GM18520 (cell line): ENCODE measurements at regions not wholly inside any gene's neighbourhood (a gene's known extent, or its start where the extent isn't known, plus 50 kb on each side); places are given as distances from the start of the nearest gene placed in this dataset.
"Not testable (repeated sequence)": the region's sequence is repeated elsewhere in the genome, so short reads cannot be mapped to it uniquely, and the experiment has no call there.

Experiments used
- ATAC-seq: cut with Tn5 transposase; IDR thresholded peaks from one replicate; pipeline ENCODE4 v1.9.1; 2021; ENCODE audit not compliant: unreplicated experiment

- ATAC-seq = no peak
These were observed 395.4 kb upstream of the TCF4 start for GRCh38 chr18:55983433-55983832.

DNA sequence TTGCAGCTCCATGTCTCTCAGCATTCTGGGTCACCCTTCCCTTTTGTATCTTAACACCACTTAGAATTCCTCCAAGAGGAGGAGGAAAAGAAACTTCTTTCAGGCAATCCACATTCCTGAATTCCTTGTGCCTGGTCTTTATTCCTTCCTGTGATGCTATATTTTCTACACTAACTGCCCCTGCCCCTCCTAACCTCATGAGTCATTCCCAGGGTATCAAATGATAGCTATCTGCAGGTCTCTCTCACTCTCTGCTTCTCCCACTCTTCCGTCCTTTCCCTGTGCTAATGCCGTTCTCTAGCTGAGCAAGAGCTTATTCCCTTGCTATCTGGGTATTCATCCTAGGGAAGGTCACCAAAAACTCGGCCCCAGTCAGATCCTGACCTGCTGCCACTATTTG, 395.0 kb upstream of the TCF4 start:
- ATAC-seq = no peak

- no peak for ATAC-seq
These were observed 393.9 kb upstream of the TCF4 start for GRCh38 chr18:55981712-55982475.

DNA sequence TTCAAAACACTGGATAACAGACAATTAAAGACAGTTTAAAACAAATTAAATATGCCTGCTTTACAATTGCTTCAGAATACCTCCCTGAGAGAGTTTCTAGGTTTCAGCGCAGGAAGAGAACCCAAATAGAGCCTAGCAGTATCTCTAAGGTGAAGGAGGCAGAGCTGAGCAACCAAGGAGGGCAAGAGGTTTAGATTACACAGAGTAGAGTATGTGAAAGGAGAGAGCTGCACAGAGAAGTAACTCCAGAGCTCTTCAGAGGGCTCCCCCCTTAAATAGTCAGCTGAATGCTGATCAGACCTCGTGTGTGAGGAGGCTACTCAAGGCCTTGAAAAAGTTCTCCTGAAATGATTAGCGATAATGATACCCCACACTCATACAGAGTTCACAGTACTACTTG, 386.5 kb upstream of the TCF4 start:
- ATAC-seq = no peak

DNA sequence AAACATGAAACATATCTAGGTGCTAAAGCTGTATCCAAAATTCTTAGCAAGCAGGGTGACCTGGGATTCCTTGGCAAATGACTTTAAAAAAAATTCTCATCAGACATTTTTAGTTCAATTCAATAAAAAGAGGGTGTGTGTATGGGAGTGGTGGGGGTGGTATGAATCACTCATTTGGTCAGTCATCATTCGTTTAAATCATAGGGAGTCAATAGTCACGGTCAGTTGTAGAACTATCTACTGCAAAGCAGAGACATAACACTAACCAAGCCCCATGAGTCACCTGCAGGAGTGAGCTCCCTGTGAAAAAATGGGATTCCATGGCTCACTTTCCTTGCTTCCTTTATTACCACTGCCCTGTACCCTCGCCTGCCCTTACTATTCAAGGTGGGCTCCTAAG, 380.6 kb upstream of the TCF4 start:
- no peak for ATAC-seq

GRCh38 chr18:55967019-55967418, 379.0 kb upstream of the TCF4 start:
- ATAC-seq = no peak

DNA sequence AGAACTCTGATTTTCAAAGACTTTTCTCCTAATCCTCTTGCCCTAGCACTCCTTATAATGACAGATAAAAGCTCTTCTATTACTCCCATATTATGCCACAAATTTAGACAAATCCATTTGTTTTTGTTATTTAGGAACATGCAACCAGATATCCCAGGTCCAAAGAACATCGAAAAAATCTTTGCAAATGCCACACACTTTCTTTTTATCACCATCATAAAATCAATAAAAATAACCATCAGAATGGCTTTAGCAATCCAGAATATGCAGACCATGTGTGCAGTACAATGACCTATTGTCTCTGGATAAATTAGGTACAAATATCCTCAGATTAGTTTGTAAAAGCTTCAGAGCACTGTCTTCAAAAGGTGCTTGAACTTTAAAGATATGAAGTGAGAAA, 376.2 kb upstream of the TCF4 start:
- no peak for ATAC-seq

- ATAC-seq = no peak
These were observed 365.3 kb upstream of the TCF4 start for GRCh38 chr18:55953326-55953725.

GRCh38 chr18:55951738-55952137, 363.7 kb upstream of the TCF4 start:
- not testable (repeated sequence) for ATAC-seq

DNA sequence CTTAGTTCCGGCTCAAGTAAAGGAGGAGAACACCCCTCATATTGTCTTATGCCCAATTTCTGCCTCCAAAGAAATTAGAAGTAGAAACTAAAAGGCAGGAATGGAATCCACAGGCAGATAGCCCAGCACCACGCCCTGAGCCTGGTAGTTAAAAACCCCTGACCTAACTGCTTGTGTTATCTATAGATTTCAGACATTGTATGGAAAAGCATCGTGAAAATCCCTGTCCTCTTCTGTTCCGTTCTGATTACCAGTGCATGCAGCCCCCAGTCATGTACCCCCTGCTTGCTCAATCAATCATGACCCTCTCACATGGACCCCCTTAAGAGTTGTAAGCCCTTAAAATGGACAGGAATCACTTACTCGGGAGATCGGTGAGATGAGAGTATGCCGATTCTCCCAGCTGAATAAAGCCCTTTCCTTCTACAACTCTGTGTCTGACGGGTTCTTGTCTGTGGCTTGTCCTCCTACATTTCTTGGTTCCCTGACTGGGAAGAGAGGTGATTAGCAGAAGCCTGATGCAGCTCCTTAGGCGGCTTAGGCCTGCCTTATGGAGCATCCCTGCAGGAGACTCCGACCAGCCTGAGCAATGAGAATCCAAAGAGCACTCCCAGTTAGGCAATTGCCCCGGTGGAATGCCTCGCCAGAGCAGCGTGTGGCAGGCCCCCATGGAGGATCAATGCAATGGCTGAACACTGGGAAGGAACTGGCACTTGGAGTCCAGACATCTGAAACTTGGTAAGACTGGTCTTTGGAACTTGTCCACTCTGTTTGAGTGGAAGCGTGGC, 362.6 kb upstream of the TCF4 start:
- ATAC-seq = no peak

DNA sequence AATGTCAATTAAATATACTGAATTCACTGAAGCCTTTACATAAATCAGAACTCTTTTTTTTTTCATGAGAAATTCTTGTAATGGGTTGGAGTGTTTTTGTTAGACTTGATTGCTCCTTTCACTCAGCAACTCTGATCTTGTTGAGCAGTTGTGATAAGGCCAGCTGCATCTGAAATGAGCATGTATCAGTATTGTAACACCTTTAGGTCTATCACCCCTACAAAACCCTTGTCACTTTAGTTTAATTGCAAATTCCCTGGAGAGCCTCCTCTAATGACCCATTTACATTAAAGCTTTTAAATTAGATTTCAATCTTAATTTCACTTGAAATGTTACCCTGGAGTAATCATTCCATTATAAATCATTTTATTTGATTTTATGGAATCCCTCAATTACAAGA, 346.8 kb upstream of the TCF4 start:
- ATAC-seq = no peak

DNA sequence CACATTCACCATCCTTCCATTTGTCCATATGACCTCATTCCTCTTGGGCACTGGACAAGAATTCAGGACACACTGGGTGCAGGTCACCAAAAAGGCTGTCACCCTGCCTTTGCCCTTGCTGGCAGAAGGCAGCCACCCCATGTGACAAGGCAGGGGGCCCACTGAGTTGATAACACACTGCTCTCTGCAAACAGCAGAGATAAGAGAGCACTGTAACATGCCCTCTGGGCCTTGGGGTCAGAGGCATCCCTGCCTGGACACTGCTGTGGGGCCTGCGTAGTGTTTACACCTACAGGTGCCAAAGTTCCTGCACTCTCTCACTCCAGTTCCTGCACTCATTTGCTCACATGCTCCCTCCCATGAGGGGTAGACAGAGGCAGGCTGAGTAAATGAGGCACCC, 344.7 kb upstream of the TCF4 start:
- ATAC-seq = no peak

GRCh38 chr18:55927831-55928230, 339.8 kb upstream of the TCF4 start:
- ATAC-seq = no peak

- no peak for ATAC-seq
These were observed 337.8 kb upstream of the TCF4 start for GRCh38 chr18:55925772-55926171.

DNA sequence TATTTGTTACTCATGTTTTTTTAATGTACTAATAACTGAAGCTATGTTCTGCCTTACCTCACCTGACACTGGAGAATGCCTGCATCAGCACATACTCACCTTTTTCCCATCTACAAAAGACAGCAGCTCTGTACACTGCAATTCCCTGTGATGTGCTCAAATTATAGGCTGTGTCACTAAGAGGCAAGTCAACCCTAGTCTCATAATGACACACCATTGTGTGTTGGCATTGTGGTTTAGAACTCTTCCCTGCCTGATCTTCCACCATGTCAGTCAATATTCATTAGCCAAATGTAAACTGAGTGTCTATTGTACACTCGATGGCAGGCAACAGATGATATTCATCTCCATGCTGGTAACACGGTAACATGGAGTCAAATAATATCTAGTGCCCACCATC, 332.1 kb upstream of the TCF4 start:
- no peak for ATAC-seq

DNA sequence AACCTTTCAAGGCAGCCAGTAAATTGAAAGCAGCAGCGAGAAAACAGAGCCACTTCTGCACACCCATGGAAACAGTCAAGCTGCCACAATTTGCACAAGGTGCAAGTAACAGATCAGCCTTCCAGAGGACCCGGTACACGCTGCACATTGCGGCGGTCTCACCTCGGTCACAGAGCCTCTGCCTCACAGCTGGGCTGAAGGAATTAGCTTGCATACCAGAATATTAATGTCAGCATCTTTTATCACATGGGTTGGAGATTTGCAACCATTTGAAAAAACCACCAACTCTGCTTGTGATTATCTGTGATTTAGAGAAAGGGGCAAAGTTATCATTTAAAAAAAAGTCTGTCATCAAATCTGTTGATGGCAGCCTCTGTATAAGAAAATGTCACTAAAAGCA, 330.5 kb upstream of the TCF4 start:
- no peak for ATAC-seq

GRCh38 chr18:55912919-55913318, 324.9 kb upstream of the TCF4 start:
- no peak for ATAC-seq

DNA sequence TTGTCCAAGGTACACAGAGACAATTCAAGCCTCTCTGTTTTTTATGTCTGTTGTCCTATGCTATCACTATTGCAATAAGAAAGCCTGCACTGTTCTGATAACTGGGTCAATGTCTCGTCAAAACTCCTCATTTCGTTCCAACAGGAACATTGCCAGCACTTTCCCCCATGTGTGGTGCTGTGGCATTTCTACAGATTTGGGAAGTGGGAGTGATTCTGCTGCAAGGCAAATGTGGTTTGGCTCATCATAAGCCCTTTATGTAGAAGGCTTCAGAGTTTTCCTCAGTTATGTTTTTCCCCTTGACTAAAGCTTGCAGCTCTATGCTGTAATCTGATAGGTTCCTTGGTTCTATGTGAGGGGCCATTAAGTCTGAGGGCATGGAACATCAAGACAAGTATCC, 324.1 kb upstream of the TCF4 start:
- ATAC-seq = no peak

- ATAC-seq = no peak
These were observed 322.3 kb upstream of the TCF4 start for GRCh38 chr18:55910296-55910695.

DNA sequence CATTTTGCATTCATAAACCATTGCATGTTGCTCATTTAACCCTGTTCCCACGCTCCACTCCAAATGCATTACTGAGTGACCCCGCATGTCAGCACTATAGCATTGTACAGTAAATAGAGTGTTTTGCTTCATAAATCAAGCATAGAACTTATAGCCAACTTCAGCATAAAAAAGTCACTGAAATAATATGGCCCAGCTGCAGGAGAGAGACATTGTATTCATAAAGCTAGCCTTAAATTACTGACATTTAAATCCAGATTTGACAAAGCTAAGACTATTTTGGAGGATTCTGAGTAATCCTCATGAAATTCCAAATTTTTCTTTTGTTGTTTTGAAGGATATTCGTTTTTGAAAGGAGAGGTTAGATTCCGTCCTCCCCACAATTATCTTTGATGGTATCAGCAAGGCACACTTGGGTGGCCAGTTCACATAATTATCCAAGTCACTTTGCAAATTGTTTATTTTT, 320.9 kb upstream of the TCF4 start:
- ATAC-seq = no peak

DNA sequence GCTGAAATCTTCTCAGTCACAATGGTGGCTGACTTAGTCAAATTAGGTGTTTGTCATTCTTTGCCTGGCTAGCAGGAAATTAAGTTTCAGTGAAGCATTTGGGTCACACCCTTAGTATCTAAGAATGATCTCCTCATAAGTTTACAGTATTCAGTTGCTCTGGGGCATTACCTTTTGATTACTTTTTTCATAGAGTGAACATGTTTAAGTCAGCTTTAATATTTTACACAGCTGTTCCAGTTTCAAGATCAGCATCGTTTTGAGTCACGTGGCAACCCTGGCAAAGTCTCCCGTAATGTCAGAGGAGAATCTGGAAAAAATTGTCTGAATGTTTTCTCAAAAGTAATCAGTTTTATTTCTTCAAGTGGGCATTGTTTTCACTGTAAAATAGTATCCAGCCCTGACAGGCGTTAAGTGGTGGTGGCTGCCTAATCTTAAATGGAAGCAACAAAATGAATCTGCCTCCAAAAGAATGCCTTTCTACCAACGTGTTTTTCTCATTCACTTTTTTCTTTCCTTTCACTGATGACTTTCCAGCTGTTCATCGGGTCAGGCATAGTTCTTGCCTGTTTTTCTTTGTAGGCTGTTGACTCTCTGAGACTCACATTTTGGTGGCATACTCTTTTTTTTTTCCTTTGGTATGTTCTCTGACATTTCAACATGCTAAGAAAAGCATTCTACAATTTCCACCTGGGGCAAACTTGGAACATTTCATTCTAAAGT, 319.6 kb upstream of the TCF4 start:
- no peak for ATAC-seq

DNA sequence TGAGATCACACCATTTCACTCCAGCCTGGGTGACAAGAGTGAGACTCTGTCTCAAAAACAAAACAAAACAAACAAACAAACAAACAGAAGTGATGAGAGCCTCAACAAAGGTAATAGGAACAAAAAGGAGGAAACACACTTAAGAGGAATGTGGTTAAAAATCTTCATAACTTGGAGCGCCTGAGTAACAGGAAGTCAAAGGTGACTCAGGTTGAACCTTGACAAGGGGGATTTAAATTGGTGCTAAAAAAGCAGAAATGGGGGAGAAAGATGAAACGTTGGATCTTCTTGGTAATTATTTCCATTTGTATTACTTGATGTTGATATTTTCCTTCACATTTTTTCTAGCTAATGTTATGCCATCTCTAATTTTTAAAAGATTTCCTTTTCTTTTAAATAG, 318.5 kb upstream of the TCF4 start:
- no peak for ATAC-seq
